CD4-positive, alpha-beta T cell (primary cell): ENCODE measurements at regions not wholly inside any gene's neighbourhood (a gene's known extent, or its start where the extent isn't known, plus 50 kb on each side); places are given as distances from the start of the nearest gene placed in this dataset.

Experiments used
- ATAC-seq: fragments of 200-7000 bp; cut with Tn5 transposase; one replicate; pipeline ENCODE4 v1.10.0; 2022; ENCODE audit warnings: mild to moderate bottlenecking; ENCODE audit not compliant: poor library complexity
- CTCF ChIA-PET: fragments of 350-600 bp; sonication (Branson Sonifier 250); formaldehyde crosslinking; loops from one replicate; lab custom pipeline; 2021; ENCODE audit warnings: antibody characterized with exemption, inconsistent platforms; lab: Charles Lee
- POLR2A ChIA-PET: fragments of 350-600 bp; sonication (Branson Sonifier 250); formaldehyde crosslinking; loops from one replicate; lab custom pipeline; 2021; ENCODE audit warnings: antibody characterized with exemption, inconsistent platforms; lab: Charles Lee
- DNase-seq, 14 experiments: peaks; one replicate each; pipeline ENCODE4 v3.0.0-alpha.2; 2013 to 2020; ENCODE audit warnings: mixed read lengths in 2 of 14
- H3K27ac ChIP-seq, 2 donors: one replicate each; pipeline versions ENCODE4 v1.5.1 to v1.7.0; 2013; ENCODE audit warnings: low read length in 2 of 2, low read depth in 1 of 2, mild to moderate bottlenecking in 1 of 2
- H3K27me3 ChIP-seq, 2 experiments: 1 replicate in 1 of 2; 2 replicates in 1 of 2; pipeline versions ENCODE4 v1.6.1 to v1.7.0; 2013; ENCODE audit warnings: low read length in 2 of 2, control low read depth in 1 of 2, mild to moderate bottlenecking in 1 of 2, moderate library complexity in 1 of 2; ENCODE audit not compliant: insufficient read depth in 2 of 2, control insufficient read depth in 1 of 2
- H3K36me3 ChIP-seq: one replicate; pipeline ENCODE4 v1.6.1; 2013; ENCODE audit warnings: low read length, control low read depth; ENCODE audit not compliant: insufficient read depth
- H3K4me1 ChIP-seq: one replicate; pipeline ENCODE4 v1.6.1; 2013; ENCODE audit warnings: low read length, control low read depth; ENCODE audit not compliant: insufficient read depth
- H3K4me3 ChIP-seq: one replicate; pipeline ENCODE4 v1.5.1; 2013; ENCODE audit warnings: mild to moderate bottlenecking, low read length, moderate library complexity
- H3K9me3 ChIP-seq, 2 experiments: 1 replicate in 1 of 2; 2 replicates in 1 of 2; pipeline versions ENCODE4 v1.6.1 to v1.7.0; 2013; ENCODE audit warnings: low read length in 2 of 2, mild to moderate bottlenecking in 2 of 2, control low read depth in 1 of 2, moderate library complexity in 1 of 2; ENCODE audit not compliant: control insufficient read depth in 1 of 2, insufficient read depth in 1 of 2
- H3K27ac Mint-ChIP-seq: one replicate; pipeline ENCODE4 v1.8.0; 2020; ENCODE audit warnings: mixed read lengths
- H3K27me3 Mint-ChIP-seq: one replicate; pipeline ENCODE4 v1.8.0; 2021; ENCODE audit warnings: mixed read lengths
- H3K36me3 Mint-ChIP-seq: one replicate; pipeline ENCODE4 v1.8.0; 2021; ENCODE audit warnings: low read depth, mixed read lengths
- H3K4me1 Mint-ChIP-seq: one replicate; pipeline ENCODE4 v1.8.0; 2021; ENCODE audit warnings: low read depth, mixed read lengths
- H3K4me3 Mint-ChIP-seq: one replicate; pipeline ENCODE4 v1.8.0; 2020; ENCODE audit warnings: mild to moderate bottlenecking, mixed read lengths
- H3K9me3 Mint-ChIP-seq: one replicate; pipeline ENCODE4 v1.8.0; 2020; ENCODE audit warnings: mixed read lengths
- intact Hi-C, 2 experiments: fragments of 100-400 bp; cut with DNase I in 1 of 2; cut with micrococcal nuclease in 1 of 2; formaldehyde crosslinking; loops; one replicate each; pipeline versions ENCODE4 v1.15.1 to v1.9.0; 2023 to 2025; cut with DNase I, micrococcal nuclease
- TF ChIP-seq, protein P1 (sequence below): fragments of 200-600 bp; IDR thresholded peaks from one replicate; pipeline ENCODE4 v1.8.0; 2022; ENCODE audit warnings: antibody characterized with exemption, mild to moderate bottlenecking

DNA sequence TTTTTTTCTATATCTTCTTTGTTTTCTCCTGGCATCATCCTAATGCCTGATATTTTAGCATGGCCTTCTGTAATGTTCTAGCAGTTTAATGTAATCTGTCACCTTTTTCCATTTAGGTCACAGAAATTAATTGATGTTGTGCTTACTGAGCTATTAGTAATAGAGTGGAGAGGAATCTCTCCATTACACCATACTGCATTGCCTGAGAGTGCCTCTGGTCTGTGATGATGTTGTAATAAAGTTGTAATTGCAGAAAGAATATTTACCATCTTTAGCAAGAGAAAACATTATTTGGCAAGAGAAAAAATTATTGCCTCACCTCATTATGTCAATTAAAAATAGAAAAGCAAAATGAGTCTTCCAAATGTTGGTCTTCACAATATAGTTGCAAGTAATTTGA lies 213.2 kb downstream of the KCNJ3 start:
- no peak for ATAC-seq
- intact Hi-C loops: no loop called here
- CTCF ChIA-PET: no interaction called here

GRCh38 chr2:154910701-154911100 lies 212.2 kb downstream of the KCNJ3 start:
- ATAC-seq (no peak), DNase-seq (no peak)
- no peaks in the 10 kb centered on the region for H3K4me1 Mint-ChIP-seq
- no peak overlapping the region for H3K4me3 Mint-ChIP-seq
- Histone ChIP-seq H3K36me3 (no peaks in the 10 kb centered on the region), H3K27ac (no peak overlapping the region), H3K9me3 (peaks cover 0 to 12% of the 10 kb centered on the region in 2 experiments), H3K27me3 (no peaks in the 10 kb centered on the region), H3K4me3 (no peak overlapping the region), H3K4me1 (no peaks in the 10 kb centered on the region)
- intact Hi-C loops: no loop called here
- no peaks in the 10 kb centered on the region for H3K9me3 Mint-ChIP-seq
- H3K27me3 Mint-ChIP-seq: no peaks in the 10 kb centered on the region
- POLR2A ChIA-PET: no interaction called here
- H3K36me3 Mint-ChIP-seq: no peaks in the 10 kb centered on the region
- TF ChIP-seq, protein P1, sequence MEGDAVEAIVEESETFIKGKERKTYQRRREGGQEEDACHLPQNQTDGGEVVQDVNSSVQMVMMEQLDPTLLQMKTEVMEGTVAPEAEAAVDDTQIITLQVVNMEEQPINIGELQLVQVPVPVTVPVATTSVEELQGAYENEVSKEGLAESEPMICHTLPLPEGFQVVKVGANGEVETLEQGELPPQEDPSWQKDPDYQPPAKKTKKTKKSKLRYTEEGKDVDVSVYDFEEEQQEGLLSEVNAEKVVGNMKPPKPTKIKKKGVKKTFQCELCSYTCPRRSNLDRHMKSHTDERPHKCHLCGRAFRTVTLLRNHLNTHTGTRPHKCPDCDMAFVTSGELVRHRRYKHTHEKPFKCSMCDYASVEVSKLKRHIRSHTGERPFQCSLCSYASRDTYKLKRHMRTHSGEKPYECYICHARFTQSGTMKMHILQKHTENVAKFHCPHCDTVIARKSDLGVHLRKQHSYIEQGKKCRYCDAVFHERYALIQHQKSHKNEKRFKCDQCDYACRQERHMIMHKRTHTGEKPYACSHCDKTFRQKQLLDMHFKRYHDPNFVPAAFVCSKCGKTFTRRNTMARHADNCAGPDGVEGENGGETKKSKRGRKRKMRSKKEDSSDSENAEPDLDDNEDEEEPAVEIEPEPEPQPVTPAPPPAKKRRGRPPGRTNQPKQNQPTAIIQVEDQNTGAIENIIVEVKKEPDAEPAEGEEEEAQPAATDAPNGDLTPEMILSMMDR: no peak
- H3K27ac Mint-ChIP-seq: no peak overlapping the region
- CTCF ChIA-PET: no interaction called here

More for the DNA sequence above, 213.2 kb downstream of the KCNJ3 start:
- POLR2A ChIA-PET: no interaction called here
- Mint-ChIP-seq H3K4me3 (no peak overlapping the region), H3K27ac (no peak overlapping the region), H3K27me3 (no peaks in the 10 kb centered on the region), H3K36me3 (no peaks in the 10 kb centered on the region), H3K4me1 (no peaks in the 10 kb centered on the region), H3K9me3 (no peaks in the 10 kb centered on the region)
- no peak for DNase-seq
- Histone ChIP-seq H3K9me3 (peaks cover 0 to 12% of the 10 kb centered on the region in 2 experiments), H3K4me3 (no peak overlapping the region), H3K4me1 (no peaks in the 10 kb centered on the region), H3K36me3 (no peaks in the 10 kb centered on the region), H3K27ac (no peak overlapping the region), H3K27me3 (no peaks in the 10 kb centered on the region)
- TF ChIP-seq, protein P1: no peak

DNA sequence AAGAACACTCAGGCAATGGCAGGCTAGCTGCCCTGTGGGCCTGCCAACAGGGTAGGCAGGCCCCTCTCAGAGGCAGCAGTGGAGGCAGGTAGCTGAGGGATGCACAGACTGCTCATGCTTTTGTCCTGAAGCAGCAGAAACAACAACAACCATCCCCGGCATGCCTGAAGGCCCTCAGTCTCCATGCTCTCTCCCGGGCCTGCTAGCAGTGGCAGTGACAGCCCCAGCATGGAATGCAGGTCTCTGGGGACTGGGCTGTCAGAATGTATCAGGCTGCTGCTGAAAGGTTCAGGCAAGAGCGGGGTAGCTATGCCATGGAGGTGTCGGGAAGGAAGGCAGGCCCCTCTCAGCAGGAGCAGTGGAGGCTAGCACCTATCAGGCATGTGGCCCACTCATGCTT lies 209.8 kb downstream of the KCNJ3 start:
- intact Hi-C loops: no loop called here
- ATAC-seq: no peak

More for the DNA sequence above, 209.8 kb downstream of the KCNJ3 start:
- Histone ChIP-seq H3K9me3 (peaks cover 0 to 16% of the 10 kb centered on the region in 2 experiments), H3K36me3 (no peaks in the 10 kb centered on the region), H3K4me3 (no peak overlapping the region), H3K4me1 (no peaks in the 10 kb centered on the region), H3K27ac (no peak overlapping the region), H3K27me3 (no peaks in the 10 kb centered on the region)
- no peak overlapping the region for H3K27ac Mint-ChIP-seq
- H3K4me1 Mint-ChIP-seq: no peaks in the 10 kb centered on the region
- H3K27me3 Mint-ChIP-seq: no peaks in the 10 kb centered on the region
- DNase-seq: no peak
- ChIA-PET CTCF (no interaction called here), POLR2A (no interaction called here)
- TF ChIP-seq, protein P1: no peak
- H3K36me3 Mint-ChIP-seq: no peaks in the 10 kb centered on the region
- H3K9me3 Mint-ChIP-seq: no peaks in the 10 kb centered on the region
- H3K4me3 Mint-ChIP-seq: no peak overlapping the region
